RWPE2 (cell line): ENCODE measurements at regions not wholly inside any gene's neighbourhood (a gene's known extent, or its start where the extent isn't known, plus 50 kb on each side); places are given as distances from the start of the nearest gene placed in this dataset.
"Not testable (repeated sequence)": the region's sequence is repeated elsewhere in the genome, so short reads cannot be mapped to it uniquely, and the experiment has no call there.

Source experiments
- ATAC-seq: fragments of 200-7000 bp; cut with Tn5 transposase; 3 replicates; pipeline ENCODE4 v1.9.1; 2021; ENCODE audit warnings: low read depth
- DNase-seq: peaks from one replicate; pipeline ENCODE4 v3.0.0-alpha.2; 2020; ENCODE audit warnings: low spot score
- H3K27ac ChIP-seq: fragments of 450-650 bp; 2 replicates; pipeline ENCODE4 v1.5.1; 2017; ENCODE audit warnings: mild to moderate bottlenecking; ENCODE audit not compliant: poor library complexity, severe bottlenecking
- H3K27me3 ChIP-seq: fragments of 250-450 bp; sonication (Bioruptor Pico); 2 replicates; pipeline ENCODE4 v1.5.1; 2021; ENCODE audit warnings: mild to moderate bottlenecking, moderate library complexity; ENCODE audit not compliant: insufficient read depth, poor library complexity, severe bottlenecking
- H3K36me3 ChIP-seq: fragments of 250-450 bp; sonication (Bioruptor Pico); 2 replicates; pipeline ENCODE4 v1.5.1; 2020; ENCODE audit warnings: low read depth, mild to moderate bottlenecking, moderate library complexity
- H3K4me1 ChIP-seq: fragments of 250-450 bp; sonication (Bioruptor Pico); 2 replicates; pipeline ENCODE4 v1.5.1; 2021; ENCODE audit warnings: mild to moderate bottlenecking, moderate library complexity; ENCODE audit not compliant: insufficient read depth, poor library complexity, severe bottlenecking
- H3K4me3 ChIP-seq: fragments of 250-450 bp; sonication (Bioruptor Pico); 2 replicates; pipeline ENCODE4 v1.5.1; 2021; ENCODE audit warnings: mild to moderate bottlenecking, moderate library complexity; ENCODE audit not compliant: severe bottlenecking
- H3K9me3 ChIP-seq: fragments of 250-450 bp; sonication (Bioruptor Pico); 2 replicates; pipeline ENCODE4 v1.5.1; 2021; ENCODE audit warnings: mild to moderate bottlenecking, moderate library complexity; ENCODE audit not compliant: severe bottlenecking
- TF ChIP-seq, protein P1 (sequence below): fragments of 450-650 bp; IDR thresholded peaks from one replicate; pipeline ENCODE4 v1.5.1; 2017; ENCODE audit warnings: mild to moderate bottlenecking, moderate library complexity; ENCODE audit not compliant: poor library complexity, severe bottlenecking

DNA sequence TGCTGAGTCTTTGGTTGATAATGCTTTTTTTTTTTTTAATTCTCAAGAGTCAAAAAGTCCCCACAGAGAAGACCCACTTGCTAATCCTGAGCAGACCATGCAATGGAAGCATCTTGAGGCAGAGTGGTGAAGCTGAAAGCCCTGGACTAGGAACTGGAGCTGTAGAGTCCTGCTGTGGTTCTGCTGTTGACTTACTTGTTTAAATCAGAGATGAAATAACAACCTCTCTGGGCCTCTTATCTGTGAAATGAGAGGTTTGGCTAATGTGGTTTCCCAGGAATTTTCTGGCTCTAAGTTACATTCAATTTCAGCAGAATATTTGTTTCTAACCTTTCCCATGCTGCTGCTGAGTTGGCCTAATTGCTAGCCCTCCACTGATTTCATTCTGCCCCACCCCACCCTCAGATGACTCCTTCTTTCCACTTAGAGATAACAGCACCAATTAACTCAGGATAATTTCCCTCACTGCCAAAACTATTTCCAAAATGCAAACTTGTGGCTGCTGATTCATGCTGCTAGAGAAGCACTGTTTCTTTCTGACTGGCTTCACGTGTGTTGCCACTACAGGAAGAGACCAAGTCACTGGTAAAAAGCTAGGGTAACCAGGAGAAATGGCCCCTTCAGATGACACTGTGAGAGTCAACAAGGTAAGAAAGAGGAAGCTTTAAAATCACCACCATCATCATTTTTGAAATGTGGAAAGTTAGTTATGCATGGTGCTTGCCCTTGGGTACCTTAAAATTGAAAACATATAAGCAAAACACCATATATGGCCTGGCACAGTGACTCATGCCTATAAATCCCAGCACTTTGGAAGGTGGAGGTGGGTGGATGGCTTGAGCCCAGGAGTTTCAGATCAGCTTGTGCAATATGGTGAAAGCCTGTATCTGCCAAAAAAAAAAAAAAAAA, 326.4 kb downstream of the DCHS2 start:
- H3K4me3 ChIP-seq = no peak overlapping the region
- DNase-seq (peak; percentile 67), ATAC-seq (peak; percentile 91)
- H3K27me3 ChIP-seq = no peaks in the 10 kb centered on the region
- no peaks in the 10 kb centered on the region for H3K9me3 ChIP-seq
- no peaks in the 10 kb centered on the region for H3K36me3 ChIP-seq
- TF ChIP-seq, protein P1, sequence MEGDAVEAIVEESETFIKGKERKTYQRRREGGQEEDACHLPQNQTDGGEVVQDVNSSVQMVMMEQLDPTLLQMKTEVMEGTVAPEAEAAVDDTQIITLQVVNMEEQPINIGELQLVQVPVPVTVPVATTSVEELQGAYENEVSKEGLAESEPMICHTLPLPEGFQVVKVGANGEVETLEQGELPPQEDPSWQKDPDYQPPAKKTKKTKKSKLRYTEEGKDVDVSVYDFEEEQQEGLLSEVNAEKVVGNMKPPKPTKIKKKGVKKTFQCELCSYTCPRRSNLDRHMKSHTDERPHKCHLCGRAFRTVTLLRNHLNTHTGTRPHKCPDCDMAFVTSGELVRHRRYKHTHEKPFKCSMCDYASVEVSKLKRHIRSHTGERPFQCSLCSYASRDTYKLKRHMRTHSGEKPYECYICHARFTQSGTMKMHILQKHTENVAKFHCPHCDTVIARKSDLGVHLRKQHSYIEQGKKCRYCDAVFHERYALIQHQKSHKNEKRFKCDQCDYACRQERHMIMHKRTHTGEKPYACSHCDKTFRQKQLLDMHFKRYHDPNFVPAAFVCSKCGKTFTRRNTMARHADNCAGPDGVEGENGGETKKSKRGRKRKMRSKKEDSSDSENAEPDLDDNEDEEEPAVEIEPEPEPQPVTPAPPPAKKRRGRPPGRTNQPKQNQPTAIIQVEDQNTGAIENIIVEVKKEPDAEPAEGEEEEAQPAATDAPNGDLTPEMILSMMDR = no peak
- H3K27ac ChIP-seq = peak overlapping the region; percentile 73
- peaks cover 16% of the 10 kb centered on the region for H3K4me1 ChIP-seq

DNA sequence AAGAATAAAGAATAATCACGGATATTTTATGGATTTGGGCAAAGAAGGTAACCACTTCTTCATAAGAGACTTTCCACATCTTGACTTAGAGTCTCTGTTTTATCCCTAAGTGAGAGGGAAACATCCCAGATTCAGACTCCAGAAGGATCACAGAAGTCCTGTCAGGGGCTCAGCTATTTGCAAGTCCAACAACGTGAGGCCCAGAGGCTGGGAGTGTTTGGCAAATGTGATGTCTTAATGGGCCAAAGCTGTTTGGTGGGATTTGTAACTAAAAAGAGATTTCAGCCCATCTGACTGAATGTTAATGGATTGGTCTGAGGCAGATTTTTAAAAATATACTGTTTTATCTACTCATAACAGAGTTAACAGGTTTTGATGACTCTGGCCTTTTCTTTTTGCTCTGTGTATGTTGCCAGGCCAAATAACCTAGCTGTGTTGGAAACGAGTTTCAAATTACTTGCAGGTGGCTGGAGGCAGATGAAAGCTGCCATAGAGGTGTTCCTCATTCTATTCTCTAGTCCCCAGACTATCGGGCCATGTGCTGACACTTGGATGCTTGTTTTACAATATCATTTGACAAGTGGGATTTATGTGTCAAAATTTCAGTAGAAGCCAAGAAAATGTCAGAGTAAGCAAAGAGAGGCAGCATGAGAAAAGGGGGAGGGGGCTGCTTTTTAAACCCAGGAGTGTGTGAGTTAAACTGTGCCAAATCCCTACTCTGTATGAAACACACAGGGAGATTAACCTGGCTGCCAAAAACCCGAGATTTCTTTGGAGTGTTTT, 330.9 kb downstream of the DCHS2 start:
- DNase-seq (no peak), ATAC-seq (no peak)
- Histone ChIP-seq H3K9me3 (no peaks in the 10 kb centered on the region), H3K36me3 (no peaks in the 10 kb centered on the region), H3K4me1 (peaks cover 11% of the 10 kb centered on the region), H3K27me3 (no peaks in the 10 kb centered on the region), H3K27ac (no peak overlapping the region), H3K4me3 (no peak overlapping the region)
- TF ChIP-seq, protein P1 = no peak

DNA sequence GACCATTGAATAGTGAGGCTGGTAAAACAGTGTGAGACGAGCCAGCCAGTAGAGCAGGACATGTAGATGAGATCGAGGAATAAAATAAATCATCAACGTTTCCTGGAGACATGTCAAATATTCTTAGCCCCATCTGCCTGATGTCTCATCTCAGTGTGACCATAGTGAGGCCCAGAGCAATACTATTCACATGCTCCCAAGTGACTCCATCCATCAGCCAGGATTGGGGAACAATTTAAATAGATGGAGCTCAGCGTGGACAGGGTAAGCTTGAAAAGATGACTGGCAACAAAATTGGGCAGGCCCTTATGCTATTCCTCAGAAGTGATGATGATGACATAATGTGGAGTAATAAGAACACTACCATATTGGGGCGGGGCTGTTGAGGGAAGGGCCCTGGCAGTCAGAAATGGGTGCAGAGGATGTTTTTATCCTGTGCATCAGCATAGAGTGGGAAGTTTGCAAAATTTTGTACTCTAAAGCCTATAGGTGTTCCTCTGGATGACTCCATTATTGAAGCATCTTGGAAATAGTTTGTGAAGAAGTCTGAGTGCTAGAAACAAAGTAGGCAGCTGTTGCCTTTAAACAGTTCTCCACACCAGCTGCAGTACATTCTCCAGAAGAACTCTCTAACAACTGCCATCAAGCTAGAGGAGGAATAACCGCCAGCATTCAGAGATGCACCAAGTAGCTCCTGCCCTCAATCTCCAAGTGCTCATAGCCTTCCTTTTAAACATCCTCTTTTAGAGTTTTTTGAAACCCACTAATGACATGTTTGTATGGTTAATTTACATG, 333.0 kb downstream of the DCHS2 start:
- TF ChIP-seq, protein P1 = no peak
- Histone ChIP-seq H3K27ac (no peak overlapping the region), H3K4me1 (no peaks in the 10 kb centered on the region), H3K9me3 (no peaks in the 10 kb centered on the region), H3K4me3 (no peak overlapping the region), H3K36me3 (no peaks in the 10 kb centered on the region), H3K27me3 (no peaks in the 10 kb centered on the region)
- ATAC-seq (no peak), DNase-seq (no peak)

DNA sequence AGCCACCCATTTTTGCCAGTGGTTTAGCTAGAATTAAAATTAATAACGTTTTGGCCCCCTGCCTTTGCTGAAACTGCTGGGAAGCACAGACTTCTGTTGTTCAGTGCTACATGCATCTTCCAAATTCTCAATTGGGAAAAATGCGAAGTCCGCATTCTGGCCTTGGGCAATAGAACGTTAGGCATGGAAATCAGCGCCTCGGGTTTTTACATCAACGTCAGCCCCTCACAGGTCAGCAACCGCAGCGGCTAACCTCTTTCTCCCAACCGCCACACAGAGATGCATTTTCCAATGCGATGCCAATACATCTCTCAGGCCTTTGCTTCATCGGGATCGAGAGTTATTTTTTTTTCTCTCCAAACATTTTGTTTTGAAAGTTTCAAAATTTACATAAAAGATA, 339.1 kb downstream of the DCHS2 start:
- TF ChIP-seq, protein P1 = no peak
- ATAC-seq = no peak
- DNase-seq = no peak
- Histone ChIP-seq H3K9me3 (no peaks in the 10 kb centered on the region), H3K27ac (no peak overlapping the region), H3K36me3 (no peaks in the 10 kb centered on the region), H3K4me1 (no peaks in the 10 kb centered on the region), H3K27me3 (no peaks in the 10 kb centered on the region), H3K4me3 (no peak overlapping the region)

DNA sequence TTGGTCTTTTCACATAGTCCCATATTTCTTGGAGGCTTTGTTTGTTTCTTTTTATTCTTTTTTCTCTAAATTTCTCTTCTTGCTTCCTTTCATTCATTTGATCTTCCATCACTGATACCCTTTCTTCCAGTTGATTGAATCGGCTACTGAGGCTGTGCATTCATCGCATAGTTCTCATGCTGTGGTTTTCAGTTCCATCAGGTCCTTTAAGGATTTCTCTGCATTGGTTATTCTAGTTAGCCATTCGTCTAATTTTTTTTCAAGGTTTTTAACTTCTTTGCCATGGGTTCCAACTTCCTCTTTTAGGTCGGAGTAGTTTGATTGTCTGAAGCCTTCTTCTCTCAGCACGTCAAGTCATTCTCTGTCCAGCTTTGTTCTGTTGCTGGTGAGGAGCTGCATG, 342.4 kb downstream of the DCHS2 start:
- H3K36me3 ChIP-seq, ATAC-seq: not testable (repeated sequence)

More for the DNA sequence above, 342.4 kb downstream of the DCHS2 start:
- H3K4me1 ChIP-seq, DNase-seq, H3K27ac ChIP-seq, H3K27me3 ChIP-seq, H3K9me3 ChIP-seq, H3K4me3 ChIP-seq: not testable (repeated sequence)
